ENCODE measurements at regions not wholly inside any gene's neighbourhood (a gene's known extent, or its start where the extent isn't known, plus 50 kb on each side); places are given as distances from the start of the nearest gene placed in this dataset.

- Histone ChIP-seq H3K4me2 (ENCODE audit: low read depth, low read length) (no peak overlapping the region), H4K8ac (ENCODE audit: low read depth in 2 of 2, low read length in 2 of 2) (no peak overlapping the region), H2AK5ac (ENCODE audit: low read depth, low read length) (no peak overlapping the region), H2BK15ac (ENCODE audit: low read depth, low read length) (no peak overlapping the region), H2AK9ac (replicated peaks; ENCODE audit: low read depth, low read length, poor library complexity) (no peak overlapping the region), H2BK120ac (ENCODE audit: low read depth, low read length) (no peak overlapping the region), H4K20me1 (ENCODE audit: insufficient read depth, low read length) (no peaks in the 10 kb centered on the region), H2BK20ac (ENCODE audit: low read depth, low read length) (no peak overlapping the region), H3K27me3 (ENCODE audit: control insufficient read depth, insufficient read depth, low read length) (no peaks in the 10 kb centered on the region), H3K9me3 (ENCODE audit: control insufficient read depth, insufficient read depth, low read length) (no peaks in the 10 kb centered on the region), H3K9ac (ENCODE audit: low read depth, low read length) (no peak overlapping the region), H3K27ac (ENCODE audit: insufficient read depth, low read length) (no peak overlapping the region), H3K4me1 (ENCODE audit: control insufficient read depth, insufficient read depth, low read length) (no peaks in the 10 kb centered on the region), H2BK5ac (ENCODE audit: low read depth, low read length, poor library complexity, severe bottlenecking) (no peak overlapping the region), H3K36me3 (ENCODE audit: control insufficient read depth, insufficient read depth, low read length) (no peaks in the 10 kb centered on the region), H3K23ac (ENCODE audit: low read depth, low read length) (no peak overlapping the region), H4K5ac (ENCODE audit: low read depth, low read length) (no peak overlapping the region), H2AFZ (replicated peaks; ENCODE audit: low read length, poor library complexity) (no peak overlapping the region), H3K4me3 (ENCODE audit: insufficient read depth, low read depth, low read length) (no peak overlapping the region), H3K9me1 (ENCODE audit: insufficient read depth, low read length) (no peaks in the 10 kb centered on the region), H3K14ac (replicated peaks; ENCODE audit: low read depth, low read length) (no peak overlapping the region), H3K18ac (ENCODE audit: low read depth, low read length) (no peak overlapping the region), H4K91ac (ENCODE audit: insufficient read depth, low read depth, low read length) (no peak overlapping the region), H3K56ac (ENCODE audit: extremely low read depth, insufficient read depth, low read length) (no peak overlapping the region), H3K4ac (ENCODE audit: low read depth, low read length) (no peak overlapping the region), H3K79me1 (ENCODE audit: low read depth in 1 of 2, low read length in 2 of 2) (no peaks in the 10 kb centered on the region)
- in situ Hi-C loops (cut with MboI; ENCODE audit: low sequenced_read_pairs) = loop anchor here (10.0 kb wide), 1 partner anchor 567 kb away; no protein-coding TSS in a partner anchor
- WGBS, 2 experiments (ENCODE audit: extremely low coverage in 2 of 2, insufficient read length in 1 of 2) = no CpG with 5 or more reads among the region's 2 CpGs
- ChIA-PET CTCF (interaction anchor here (0.5 to 0.6 kb wide), 2 partner anchors 60 to 525 kb away, joined by 3 to 4 read pairs; no protein-coding TSS in a partner anchor), POLR2A (ENCODE audit: unreplicated experiment) (no interaction called here)
- ATAC-seq (ENCODE audit: low read depth) (no peak), DNase-seq (no peak)
- TF ChIP-seq MAZ (IDR thresholded peaks at IDR 0.05; ENCODE audit: borderline replicate concordance, low read depth, low read length) = no peak
- BruUV-seq (replicated peaks) = no TSS peak
- dilution Hi-C loops (cut with HindIII; ENCODE audit: low sequenced_read_pairs, unreplicated experiment) = no loop called here
- intact Hi-C loops (cut with micrococcal nuclease) = no loop called here
Measured at GRCh38 chr12:83827860-83828259, 1084.7 kb downstream of the SLC6A15 start.

Data from IMR-90 (cell line).